Stomach smooth muscle (tissue), 2 donors: ENCODE measurements at regions not wholly inside any gene's neighbourhood (a gene's known extent, or its start where the extent isn't known, plus 50 kb on each side); places are given as distances from the start of the nearest gene placed in this dataset.
"Not testable (repeated sequence)": the region's sequence is repeated elsewhere in the genome, so short reads cannot be mapped to it uniquely, and the experiment has no call there.

Experiments used
- H3K27ac ChIP-seq: one replicate; pipeline ENCODE4 v1.7.0; 2013; ENCODE audit warnings: mild to moderate bottlenecking, low read length, inconsistent platforms
- H3K27me3 ChIP-seq, 2 donors: one replicate each; pipeline ENCODE4 v1.7.0; 2013; ENCODE audit warnings: low read length in 2 of 2; ENCODE audit not compliant: insufficient read depth in 2 of 2, control insufficient read depth in 1 of 2
- H3K36me3 ChIP-seq, 2 donors: one replicate each; pipeline ENCODE4 v1.7.0; 2013; ENCODE audit warnings: low read length in 2 of 2; ENCODE audit not compliant: control insufficient read depth in 2 of 2, insufficient read depth in 2 of 2
- H3K4me1 ChIP-seq: one replicate; pipeline ENCODE4 v1.7.0; 2013; ENCODE audit warnings: low read length; ENCODE audit not compliant: control insufficient read depth, insufficient read depth
- H3K4me3 ChIP-seq, 2 donors: one replicate each; pipeline ENCODE4 v1.7.0; 2013; ENCODE audit warnings: low read length in 2 of 2
- H3K9ac ChIP-seq, 2 donors: one replicate each; pipeline ENCODE4 v1.7.0; 2013; ENCODE audit warnings: low read length in 2 of 2, mild to moderate bottlenecking in 1 of 2
- H3K9me3 ChIP-seq, 2 donors: one replicate each; pipeline ENCODE4 v1.7.0; 2013; ENCODE audit warnings: low read length in 2 of 2; ENCODE audit not compliant: control insufficient read depth in 2 of 2
- donor health status: healthy.
- donor health status: Pancreatic carcinoma.

- not testable (repeated sequence) for H3K9ac ChIP-seq, H3K4me1 ChIP-seq, H3K27me3 ChIP-seq, H3K27ac ChIP-seq, H3K9me3 ChIP-seq, H3K36me3 ChIP-seq, H3K4me3 ChIP-seq
Measured at GRCh38 chr20:48512539-48512938, 315.3 kb downstream of the PREX1 start.

- not testable (repeated sequence) for H3K36me3 ChIP-seq, H3K9ac ChIP-seq, H3K27me3 ChIP-seq, H3K9me3 ChIP-seq, H3K4me3 ChIP-seq, H3K4me1 ChIP-seq, H3K27ac ChIP-seq
Measured at GRCh38 chr20:48505066-48505465, 322.7 kb downstream of the PREX1 start.

GRCh38 chr20:48503166-48503815 is 324.5 kb downstream of the PREX1 start:
- no peak overlapping the region for H3K4me3 ChIP-seq
- peaks cover 0 to 2% of the 10 kb centered on the region in 2 donors for H3K27me3 ChIP-seq
- H3K27ac ChIP-seq = no peak overlapping the region
- no peaks in the 10 kb centered on the region for H3K4me1 ChIP-seq
- no peaks in the 10 kb centered on the region for H3K9me3 ChIP-seq
- no peak overlapping the region for H3K9ac ChIP-seq
- H3K36me3 ChIP-seq = no peaks in the 10 kb centered on the region

- Histone ChIP-seq H3K9ac (no peak overlapping the region), H3K4me1 (no peaks in the 10 kb centered on the region), H3K4me3 (no peak overlapping the region), H3K27me3 (no peaks in the 10 kb centered on the region), H3K27ac (no peak overlapping the region), H3K36me3 (no peaks in the 10 kb centered on the region), H3K9me3 (no peaks in the 10 kb centered on the region)
Measured at GRCh38 chr20:48502758-48503157, 325.0 kb downstream of the PREX1 start.

GRCh38 chr20:48502016-48502415 is 325.8 kb downstream of the PREX1 start:
- Histone ChIP-seq H3K27me3 (no peaks in the 10 kb centered on the region), H3K9ac (no peak overlapping the region), H3K4me3 (no peak overlapping the region), H3K9me3 (no peaks in the 10 kb centered on the region), H3K4me1 (no peaks in the 10 kb centered on the region), H3K36me3 (no peaks in the 10 kb centered on the region), H3K27ac (no peak overlapping the region)

GRCh38 chr20:48500900-48501299 is 326.9 kb downstream of the PREX1 start:
- H3K4me3 ChIP-seq, H3K27me3 ChIP-seq, H3K4me1 ChIP-seq, H3K9ac ChIP-seq, H3K27ac ChIP-seq, H3K9me3 ChIP-seq, H3K36me3 ChIP-seq: not testable (repeated sequence)

- not testable (repeated sequence) for H3K9ac ChIP-seq, H3K27me3 ChIP-seq, H3K4me1 ChIP-seq, H3K4me3 ChIP-seq, H3K27ac ChIP-seq, H3K9me3 ChIP-seq, H3K36me3 ChIP-seq
Measured at GRCh38 chr20:48498939-48499338, 328.9 kb downstream of the PREX1 start.

GRCh38 chr20:48498125-48498524 is 329.7 kb downstream of the PREX1 start:
- H3K9me3 ChIP-seq, H3K4me3 ChIP-seq, H3K36me3 ChIP-seq, H3K27ac ChIP-seq, H3K4me1 ChIP-seq, H3K9ac ChIP-seq, H3K27me3 ChIP-seq: not testable (repeated sequence)

- no peaks in the 10 kb centered on the region for H3K36me3 ChIP-seq
- H3K27me3 ChIP-seq = no peaks in the 10 kb centered on the region
- no peaks in the 10 kb centered on the region for H3K9me3 ChIP-seq
- H3K9ac ChIP-seq = no peak overlapping the region
- no peak overlapping the region for H3K27ac ChIP-seq
- H3K4me1 ChIP-seq = no peaks in the 10 kb centered on the region
- no peak overlapping the region for H3K4me3 ChIP-seq
Measured at GRCh38 chr20:48493966-48494365, 333.8 kb downstream of the PREX1 start.

GRCh38 chr20:48493331-48493730 is 334.5 kb downstream of the PREX1 start:
- not testable (repeated sequence) for H3K27me3 ChIP-seq, H3K4me1 ChIP-seq, H3K4me3 ChIP-seq, H3K36me3 ChIP-seq, H3K9me3 ChIP-seq, H3K27ac ChIP-seq, H3K9ac ChIP-seq

- H3K9ac ChIP-seq = no peak overlapping the region
- no peaks in the 10 kb centered on the region for H3K4me1 ChIP-seq
- H3K27me3 ChIP-seq = no peaks in the 10 kb centered on the region
- no peak overlapping the region for H3K27ac ChIP-seq
- no peak overlapping the region for H3K4me3 ChIP-seq
- no peaks in the 10 kb centered on the region for H3K9me3 ChIP-seq
- no peaks in the 10 kb centered on the region for H3K36me3 ChIP-seq
Measured at GRCh38 chr20:48492715-48493070, 335.1 kb downstream of the PREX1 start.
